HG03521 (cell line): ENCODE measurements at regions not wholly inside any gene's neighbourhood (a gene's known extent, or its start where the extent isn't known, plus 50 kb on each side); places are given as distances from the start of the nearest gene placed in this dataset.
A peak's percentile ranks its signal among the peaks of the same experiment; 100 is the strongest.

ENCODE experiments used
- ATAC-seq: cut with Tn5 transposase; IDR thresholded peaks from one replicate; pipeline ENCODE4 v1.9.1; 2021; ENCODE audit warnings: mild to moderate bottlenecking, moderate library complexity; ENCODE audit not compliant: unreplicated experiment

DNA sequence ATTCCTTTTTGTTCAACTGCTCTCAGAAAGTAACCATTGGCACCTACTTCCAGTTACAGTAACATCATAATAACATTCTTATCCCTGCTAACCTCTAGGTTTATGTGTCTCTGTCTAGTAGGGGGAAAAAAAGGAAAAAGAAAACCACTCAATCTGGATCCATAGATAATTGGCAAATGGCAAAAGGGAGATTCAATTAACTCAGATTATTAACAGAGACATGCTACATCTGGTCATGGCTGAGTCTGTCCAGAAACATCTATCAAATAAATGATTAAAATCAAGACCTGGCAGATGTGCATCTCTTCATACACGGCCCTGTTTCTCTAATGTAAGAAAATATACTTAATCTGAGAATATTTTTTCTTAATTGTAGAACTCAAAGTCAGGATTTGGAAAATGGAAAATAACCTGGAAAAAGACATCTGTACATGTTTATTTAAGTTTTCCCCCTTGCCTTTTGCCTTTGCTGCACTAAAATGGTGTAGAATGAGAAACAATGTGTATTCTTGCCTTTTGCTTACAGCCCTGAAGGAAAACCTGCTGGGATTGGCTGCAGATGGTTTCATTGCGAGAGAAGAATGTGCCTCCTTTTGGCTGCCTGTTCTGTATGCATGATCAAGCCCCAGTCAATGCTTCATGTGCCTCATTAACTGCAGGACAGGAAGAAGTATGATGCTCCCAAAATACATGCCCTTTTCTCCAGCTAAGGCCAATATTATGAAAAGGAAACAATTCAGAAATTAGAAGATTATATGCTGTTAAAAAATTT is 921.6 kb upstream of the PCDH20 start:
- no peak for ATAC-seq

DNA sequence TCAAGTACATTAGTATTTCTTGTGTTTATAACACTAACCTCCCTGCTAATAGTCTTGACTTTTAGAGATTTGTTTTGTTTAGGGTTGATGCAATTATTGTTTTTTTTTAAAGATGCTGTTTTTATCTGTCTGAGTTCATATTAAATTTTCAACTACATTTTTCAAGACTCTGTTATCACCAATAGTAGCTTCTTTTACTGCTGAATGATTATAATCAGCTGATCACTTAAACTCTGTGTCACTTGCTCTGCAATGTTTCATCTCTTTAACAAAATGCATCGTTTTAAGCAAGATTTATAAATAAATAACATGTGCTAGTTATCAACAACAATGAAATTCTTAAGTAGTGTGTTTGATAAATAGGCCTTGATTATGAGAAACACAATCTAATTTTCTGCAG is 920.9 kb upstream of the PCDH20 start:
- ATAC-seq = no peak

DNA sequence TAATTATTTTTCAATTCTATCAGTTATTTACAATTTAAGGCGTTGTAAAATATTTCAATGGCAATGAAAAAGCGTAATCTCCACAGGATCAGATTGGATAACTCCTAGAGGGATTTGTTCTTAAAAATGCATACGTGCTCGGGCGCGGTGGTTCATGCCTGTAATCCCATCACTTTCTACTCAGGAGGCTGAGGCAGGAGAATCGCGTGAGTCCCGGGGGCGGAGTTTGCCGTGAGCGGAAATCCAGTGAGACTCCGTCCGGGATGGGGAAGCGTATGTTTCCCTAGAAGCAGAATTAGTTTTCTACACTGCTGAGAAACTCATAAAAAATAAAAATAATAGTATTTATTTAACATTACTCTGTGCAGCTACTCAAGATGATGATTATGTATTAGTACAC is 917.8 kb upstream of the PCDH20 start:
- ATAC-seq = no peak

DNA sequence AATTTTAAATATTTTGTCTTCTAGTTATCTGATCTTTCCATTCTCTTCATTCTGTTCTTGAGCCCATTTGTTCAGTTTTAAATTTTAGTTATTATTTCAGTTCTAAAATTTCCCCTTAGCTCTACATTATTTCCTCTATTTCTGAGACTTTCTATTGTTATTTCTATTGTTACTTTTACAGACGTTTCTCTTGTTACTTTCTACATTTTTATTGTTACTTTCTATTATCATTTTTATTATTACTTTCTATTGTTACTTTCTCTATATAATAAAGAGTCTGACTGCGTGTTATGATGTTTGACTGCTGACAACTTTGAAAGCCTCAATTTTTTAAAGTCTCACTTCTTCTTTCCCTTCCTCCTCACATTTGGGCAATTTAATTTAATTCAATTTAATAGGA is 915.7 kb upstream of the PCDH20 start:
- ATAC-seq = no peak

GRCh38 chr13:62327367-62327766 is 911.7 kb upstream of the PCDH20 start:
- no peak for ATAC-seq

GRCh38 chr13:62324842-62325241 is 909.2 kb upstream of the PCDH20 start:
- no peak for ATAC-seq

DNA sequence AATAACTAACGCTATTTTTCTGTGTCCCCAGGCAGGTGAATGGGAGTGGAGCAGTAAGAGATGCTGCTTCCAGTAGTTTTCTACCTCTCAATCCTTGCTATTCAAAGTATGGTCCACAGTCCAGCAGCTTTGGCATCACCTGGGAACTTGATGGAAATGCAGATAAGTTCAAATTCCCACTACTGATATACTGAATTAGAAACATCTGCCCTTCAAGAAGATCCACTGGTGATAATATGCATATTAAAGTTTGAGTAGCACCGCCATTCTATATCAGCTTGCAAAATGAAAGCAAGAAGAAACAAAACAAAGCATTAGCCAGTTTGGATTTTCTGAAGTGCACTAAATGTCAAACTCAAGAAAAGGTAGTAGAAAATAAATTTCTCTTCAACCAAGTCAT is 906.2 kb upstream of the PCDH20 start:
- no peak for ATAC-seq

GRCh38 chr13:62321139-62321538 is 905.5 kb upstream of the PCDH20 start:
- ATAC-seq = no peak

- peak; percentile 70 for ATAC-seq
These were observed 904.8 kb upstream of the PCDH20 start for GRCh38 chr13:62320129-62321108.

DNA sequence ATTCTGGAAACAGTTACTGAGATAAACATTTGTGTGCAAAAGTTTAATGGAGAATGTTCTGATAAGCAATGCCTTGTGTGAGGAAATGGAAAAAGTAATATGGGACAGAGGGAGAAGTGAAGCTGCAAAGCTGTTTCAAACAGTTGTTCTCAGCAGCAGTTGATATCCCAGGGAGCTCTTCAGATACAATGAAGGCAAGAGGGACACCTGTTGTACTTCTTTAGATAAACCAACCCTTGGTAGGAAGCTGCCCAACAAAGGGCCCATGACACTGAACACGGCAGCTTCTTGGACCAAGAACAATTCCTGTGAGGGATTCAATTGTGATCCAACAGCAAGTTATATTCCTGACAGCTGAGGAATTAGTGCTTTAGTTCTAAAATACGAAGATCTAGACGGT is 894.3 kb upstream of the PCDH20 start:
- no peak for ATAC-seq

DNA sequence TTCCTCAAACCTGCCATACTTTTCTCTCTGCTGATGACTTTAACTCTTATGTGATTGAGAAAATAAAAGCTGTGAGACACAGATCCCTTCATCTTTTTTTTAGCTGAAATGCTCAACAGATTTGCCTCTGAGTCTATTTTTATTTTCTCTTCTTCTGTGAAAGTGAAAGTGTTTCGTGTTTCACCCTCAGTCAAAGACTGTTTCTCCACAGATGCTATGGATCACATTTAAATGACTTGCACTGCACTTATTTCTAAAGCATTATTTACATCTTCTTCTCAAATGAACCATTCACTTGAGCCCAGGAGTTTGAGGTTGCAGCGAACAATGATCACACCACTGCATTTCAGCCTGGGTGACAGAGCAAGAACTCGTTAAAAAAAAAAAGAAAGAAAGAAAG is 890.1 kb upstream of the PCDH20 start:
- ATAC-seq = peak; percentile 82

DNA sequence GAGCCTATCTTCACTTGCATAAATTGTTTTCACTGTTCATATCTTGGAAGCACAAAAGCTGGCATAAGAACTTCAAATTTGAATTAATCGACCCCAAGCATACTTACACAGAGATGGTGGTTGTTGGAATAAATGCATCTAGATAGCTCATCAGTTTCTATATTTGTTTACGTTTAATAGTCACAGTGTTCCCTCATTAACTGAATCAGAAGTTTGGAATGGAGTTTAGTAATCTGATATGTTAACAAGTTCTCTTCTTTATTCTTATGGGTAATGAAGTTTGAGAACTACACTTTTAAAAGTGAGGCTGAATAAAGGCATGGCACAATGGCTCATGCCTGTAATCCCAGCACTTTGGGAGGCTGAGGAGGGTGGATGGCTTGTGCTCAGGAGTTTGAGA is 886.7 kb upstream of the PCDH20 start:
- ATAC-seq = no peak

DNA sequence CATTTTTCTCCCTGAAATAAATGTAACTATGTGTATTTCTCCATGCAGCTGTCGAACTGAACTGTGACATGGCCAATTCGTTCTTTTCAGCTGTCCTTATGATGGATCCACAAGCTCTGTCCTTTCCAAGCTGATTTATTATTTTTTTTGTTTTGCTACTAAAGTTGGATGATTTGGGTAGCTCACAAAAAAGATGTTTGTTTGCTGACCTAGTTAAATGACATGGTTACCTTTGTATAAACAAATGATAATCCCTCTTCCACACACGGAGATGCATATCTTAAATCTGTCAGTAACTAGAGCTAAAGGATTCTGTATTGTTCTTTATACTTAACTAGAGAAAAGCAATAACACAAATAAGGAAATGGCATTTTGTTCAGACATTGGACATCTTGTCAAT is 884.3 kb upstream of the PCDH20 start:
- no peak for ATAC-seq

GRCh38 chr13:62296812-62297211 is 881.2 kb upstream of the PCDH20 start:
- ATAC-seq = no peak

- no peak for ATAC-seq
These were observed 878.6 kb upstream of the PCDH20 start for GRCh38 chr13:62294244-62294643.

- ATAC-seq = no peak
These were observed 877.2 kb upstream of the PCDH20 start for GRCh38 chr13:62292714-62293480.

DNA sequence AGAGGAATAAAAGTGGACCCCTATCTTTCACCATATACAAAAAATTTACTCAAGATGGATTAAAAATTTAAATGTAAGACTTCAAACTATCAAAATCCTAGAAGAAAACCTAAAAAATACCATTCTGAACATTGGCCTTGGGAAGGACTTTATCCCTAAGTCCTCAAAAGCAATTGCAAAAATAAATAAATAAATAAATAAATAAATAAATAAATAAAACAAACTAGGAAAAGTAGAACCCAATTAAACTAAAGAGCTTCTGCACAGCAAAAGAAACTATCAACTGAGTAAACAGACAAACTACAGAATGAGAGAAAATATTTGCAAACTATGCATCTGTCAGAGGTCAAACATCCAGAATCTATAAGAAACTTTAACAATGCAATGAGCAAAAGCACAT is 874.9 kb upstream of the PCDH20 start:
- no peak for ATAC-seq

- no peak for ATAC-seq
These were observed 872.1 kb upstream of the PCDH20 start for GRCh38 chr13:62287764-62288163.

- ATAC-seq = no peak
These were observed 864.9 kb upstream of the PCDH20 start for GRCh38 chr13:62280590-62280989.

DNA sequence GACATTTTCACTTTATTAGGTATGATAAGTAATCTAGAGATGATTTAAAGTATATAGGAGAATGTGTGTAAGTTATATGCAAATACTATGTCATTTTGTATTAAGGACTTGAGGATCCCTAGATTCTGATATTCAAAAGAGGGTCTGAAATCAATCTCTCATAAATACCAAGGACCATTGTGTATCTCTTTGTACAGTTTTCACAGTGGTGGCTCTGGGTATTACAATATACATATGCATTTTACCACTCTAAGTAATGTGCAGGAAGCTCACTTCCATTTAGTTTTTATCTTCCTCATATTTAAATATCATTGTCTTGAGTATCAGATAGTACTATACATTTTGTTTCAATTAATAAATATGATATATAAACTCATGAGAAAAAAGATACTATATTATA is 862.6 kb upstream of the PCDH20 start:
- ATAC-seq = no peak

- ATAC-seq = no peak
These were observed 836.1 kb upstream of the PCDH20 start for GRCh38 chr13:62251734-62252133.
